HG03354 (cell line): ENCODE measurements at regions not wholly inside any gene's neighbourhood (a gene's known extent, or its start where the extent isn't known, plus 50 kb on each side); places are given as distances from the start of the nearest gene placed in this dataset.

Source experiments
- ATAC-seq: cut with Tn5 transposase; IDR thresholded peaks from one replicate; pipeline ENCODE4 v1.9.1; 2021; ENCODE audit warnings: mild to moderate bottlenecking; ENCODE audit not compliant: unreplicated experiment, poor library complexity, severe bottlenecking

DNA sequence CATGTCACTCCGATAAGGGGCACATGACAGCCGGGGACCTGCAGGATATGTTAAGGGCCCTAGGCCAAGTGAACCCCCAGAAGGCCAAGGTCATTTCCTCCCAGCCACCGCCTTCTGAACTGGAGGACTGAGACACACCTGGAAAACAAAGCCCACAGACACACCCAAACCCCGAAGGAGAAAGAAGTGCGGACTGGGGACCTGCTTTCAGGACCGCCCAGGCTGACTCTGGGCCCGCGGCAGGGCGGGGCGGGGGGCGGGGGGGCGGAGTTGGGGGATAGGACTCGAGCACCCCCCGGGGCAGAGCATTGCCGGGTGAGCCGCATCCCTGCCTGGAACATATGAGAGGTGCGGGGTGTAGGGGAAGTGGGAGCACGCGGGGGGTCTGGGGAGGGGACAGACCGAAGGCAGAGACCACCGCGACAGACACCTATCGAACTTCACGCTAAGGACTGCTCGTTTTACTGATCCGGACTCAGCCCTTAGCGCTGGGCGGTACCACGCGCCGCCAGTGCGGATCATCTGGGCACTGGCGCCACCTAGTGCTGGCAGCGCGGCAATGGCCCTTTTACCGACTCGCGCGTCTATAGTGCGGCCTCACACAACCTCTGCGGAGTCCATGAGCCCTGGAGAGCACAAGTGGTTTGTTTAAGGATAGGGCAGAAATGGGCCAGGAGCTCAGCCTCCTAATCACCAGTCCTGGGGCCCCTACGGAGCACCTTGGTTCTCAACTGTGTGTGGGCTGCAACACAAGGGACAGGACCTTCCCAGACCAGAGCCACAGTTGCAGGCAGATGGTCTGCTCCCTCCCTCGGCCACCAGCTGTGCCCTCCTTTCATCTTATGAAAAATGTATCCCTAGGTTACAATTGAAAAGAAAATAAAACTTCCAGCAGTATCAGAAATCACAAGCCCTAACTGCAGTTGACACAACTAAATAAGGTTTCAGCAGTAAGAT lies 157.6 kb downstream of the HERPUD2 start:
- peak; percentile 100 for ATAC-seq

DNA sequence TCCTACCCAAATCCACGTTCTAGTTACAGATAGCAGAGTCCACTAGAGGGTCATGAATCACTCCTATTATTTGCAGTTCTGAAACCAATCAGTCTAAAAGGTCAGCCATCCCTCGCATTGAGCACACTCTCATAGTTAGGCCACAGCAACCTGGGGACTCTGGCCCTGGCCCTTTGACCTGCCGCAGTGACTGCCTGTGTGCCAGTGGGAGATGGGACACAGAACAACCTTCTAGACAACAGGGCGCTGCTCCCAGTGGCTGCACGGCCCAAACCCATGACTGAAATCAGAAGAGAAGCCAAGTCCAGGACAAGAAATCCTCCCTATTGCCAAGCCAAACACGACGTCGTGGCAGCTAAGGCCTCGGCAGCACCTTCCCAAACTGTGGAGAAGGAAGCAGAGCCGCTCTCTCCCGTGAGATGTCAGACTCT lies 158.5 kb downstream of the HERPUD2 start:
- no peak for ATAC-seq

DNA sequence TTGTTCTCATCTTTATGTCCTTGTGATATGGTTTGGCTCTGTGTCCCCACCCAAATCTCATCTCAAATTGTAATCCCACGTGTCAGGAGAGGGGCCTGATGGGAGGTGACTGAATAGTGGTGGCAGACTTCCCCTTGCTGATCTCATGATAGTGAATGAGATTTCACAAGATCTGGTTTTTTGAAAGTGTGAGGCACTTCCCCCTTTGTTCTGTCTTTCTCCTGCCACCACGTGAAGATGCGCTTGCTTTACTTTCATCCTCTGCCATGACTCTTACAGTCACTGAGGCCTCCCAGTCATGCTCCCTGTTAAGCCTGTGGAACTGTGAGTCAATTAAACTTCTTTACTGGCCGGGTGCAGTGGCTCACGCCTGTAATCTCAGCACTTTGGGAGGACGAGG lies 161.0 kb downstream of the HERPUD2 start:
- ATAC-seq: no peak

DNA sequence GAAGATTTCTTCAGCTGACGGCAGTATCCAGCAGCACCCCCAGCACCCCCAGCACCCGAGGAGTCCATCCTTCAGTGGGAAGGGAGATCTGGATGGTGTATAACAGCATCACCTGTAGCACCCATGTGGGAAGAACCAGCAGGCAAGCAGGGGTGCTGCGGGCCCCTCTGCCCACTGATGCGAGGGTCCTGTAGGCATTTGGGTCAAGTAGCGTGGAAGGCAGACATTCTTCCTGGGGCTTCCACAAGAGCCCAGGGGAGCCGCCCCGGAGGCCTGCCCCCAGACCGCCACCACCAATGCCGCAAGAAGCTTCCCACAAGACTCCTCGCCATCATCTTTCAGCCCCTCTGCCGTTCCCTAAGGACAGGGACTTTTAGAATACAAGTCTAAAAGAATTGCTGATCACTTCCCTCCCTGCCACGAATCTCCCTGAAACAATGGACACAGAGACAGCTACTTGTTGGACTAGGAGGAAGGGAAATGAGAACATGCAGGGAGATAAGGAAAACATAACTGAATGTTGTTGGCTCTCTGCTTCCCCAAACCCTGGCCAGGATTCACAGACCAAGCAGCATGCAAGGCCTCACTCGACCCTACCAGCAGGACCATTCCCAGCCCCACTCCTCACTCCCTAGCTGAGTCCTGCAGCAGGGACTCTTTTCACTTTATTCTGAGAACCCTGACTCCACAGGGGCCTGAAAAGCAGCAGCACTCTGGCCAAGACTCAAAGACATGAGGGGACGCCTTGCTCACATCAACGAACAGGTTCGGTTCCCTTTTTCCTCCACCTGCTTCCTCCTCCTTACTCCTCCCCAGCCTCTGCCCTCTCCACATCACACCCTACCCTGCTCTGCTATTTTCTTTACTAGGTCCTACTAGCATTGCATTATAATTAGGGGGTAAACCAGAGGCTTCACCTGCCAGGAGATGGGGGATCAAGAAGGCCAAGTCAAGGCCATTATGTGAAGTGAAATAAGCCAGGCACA lies 164.5 kb downstream of the HERPUD2 start:
- no peak for ATAC-seq

DNA sequence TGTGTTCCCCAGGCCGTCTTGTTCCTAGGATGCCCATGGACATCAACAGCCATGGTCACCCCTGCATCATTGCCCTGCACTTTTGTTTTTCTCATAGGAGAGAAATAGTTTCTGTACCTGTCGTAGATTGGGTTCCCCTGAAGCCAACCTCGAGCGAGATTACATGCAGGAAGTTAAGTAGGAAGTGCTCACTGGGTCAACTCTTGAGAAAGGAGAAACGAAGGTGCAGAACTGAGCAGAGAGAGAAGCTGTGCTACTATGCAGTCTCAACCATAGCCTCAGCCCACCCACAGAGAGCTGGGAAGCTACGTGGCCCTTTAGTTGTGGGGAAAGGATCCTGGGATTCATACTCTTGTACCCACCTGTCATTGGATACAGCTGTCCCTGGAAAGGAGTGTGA lies 165.2 kb downstream of the HERPUD2 start:
- no peak for ATAC-seq

DNA sequence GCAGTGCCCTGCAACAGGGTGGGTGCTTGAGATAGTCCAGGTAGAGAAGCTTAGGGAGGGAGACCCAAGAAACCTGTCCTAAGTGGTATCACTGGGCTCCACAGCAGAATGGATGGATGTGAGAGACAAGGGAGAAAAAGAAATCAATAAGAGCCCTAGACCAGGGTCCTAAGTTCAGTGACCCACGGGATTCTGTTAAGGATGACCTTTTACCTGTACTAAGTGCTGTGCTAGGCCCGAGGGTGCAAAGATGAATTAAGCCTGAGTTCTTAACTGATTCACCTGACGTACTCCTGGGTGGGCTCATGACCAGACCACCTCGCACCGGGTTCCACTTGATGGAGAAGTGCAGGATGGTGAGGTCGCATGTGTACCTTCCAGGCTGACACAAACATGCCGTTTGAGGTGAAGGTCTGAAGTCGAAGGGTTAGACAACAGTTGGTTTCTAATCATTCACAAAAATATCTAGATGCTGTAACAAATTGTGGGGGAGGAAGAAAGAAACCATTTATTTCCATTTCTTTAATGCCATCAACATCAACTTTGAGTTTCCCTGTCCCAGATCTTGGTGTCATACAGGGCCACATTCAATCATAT lies 166.5 kb downstream of the HERPUD2 start:
- ATAC-seq: no peak

DNA sequence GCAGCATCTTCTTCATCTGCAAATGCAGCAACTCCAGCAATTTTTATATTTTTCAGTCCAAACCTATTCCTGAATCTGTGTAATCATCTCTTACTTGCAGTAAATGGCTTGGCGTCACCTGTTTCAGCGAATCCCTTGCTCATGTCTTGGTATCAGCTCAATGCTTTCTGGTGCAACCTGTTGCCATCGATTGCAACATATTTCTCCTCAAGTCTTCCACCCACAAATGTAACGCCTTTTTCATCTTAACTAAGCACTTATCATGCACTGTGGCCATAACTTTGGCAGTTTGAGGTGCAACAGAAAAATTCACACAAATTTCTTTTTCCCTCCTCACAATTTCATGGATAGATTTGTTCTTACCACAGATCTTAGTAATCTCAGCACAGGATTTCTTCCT lies 168.3 kb downstream of the HERPUD2 start:
- ATAC-seq: no peak

DNA sequence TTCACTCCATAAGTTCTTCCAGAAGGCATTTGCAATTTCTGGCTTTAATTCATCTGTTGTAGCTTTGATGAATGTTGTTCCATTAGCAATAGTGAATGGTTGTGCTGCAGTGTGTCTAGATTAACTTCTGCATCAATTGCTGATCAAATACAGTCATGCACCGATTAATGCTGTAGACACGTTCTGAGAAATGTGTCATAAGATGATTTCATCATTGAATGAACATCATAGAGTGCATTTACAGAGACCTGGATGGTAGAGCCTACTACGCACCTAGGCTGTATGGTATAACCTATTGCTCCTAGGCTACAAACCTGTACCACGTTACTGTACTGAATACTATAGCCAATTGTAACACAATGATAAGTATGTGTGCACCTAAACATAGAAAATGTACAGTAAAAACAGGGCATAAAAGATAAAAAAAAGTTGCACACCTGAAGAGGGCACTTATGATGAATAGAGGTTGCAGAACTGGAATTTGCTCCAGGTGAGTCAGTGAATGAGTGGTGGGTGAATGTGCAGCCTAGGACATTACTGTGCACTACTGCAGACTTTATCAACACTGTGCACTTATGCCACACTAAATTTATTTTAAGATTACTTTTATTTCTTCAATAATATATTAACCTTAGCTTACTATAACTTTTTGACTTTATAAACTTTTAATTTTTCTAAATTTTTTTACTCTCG lies 170.7 kb downstream of the HERPUD2 start:
- ATAC-seq: no peak

DNA sequence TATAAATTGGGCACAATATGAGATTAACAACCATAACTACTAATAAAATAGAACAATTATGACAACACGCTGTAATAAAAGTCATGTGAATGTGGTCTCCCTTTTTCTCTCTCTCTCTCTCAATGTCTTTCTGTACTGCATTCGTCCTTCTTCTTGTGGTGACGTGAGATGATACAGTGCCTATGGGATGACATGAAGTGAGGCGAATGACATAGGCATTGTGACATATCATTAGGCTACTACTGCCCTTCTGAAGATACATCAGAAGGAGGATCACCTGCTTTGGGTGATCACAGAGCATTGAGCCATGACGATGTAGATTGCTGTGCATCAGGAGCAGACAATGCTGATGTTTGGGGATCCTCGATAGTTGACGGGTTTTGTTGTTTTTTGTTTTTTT lies 171.6 kb downstream of the HERPUD2 start:
- ATAC-seq: no peak

DNA sequence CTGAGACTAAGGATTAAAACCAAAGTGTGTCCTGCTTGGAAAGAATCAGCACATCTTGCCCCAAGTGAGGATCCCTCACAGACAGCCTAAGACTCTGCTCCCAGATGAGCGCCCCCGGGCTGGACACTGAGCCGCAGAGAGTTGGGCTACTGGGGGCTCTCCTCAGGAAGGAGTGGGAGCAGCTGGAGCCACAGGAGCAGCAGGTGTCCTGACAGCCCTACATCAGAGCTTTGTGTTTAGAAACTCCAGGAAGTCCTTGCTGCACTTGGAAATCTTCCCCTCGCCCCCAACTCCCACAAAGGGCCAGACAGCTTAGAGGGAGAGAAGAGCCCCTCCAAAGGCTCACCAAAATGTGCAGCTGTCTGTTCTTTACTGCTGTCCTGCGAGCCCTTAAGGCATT lies 172.2 kb downstream of the HERPUD2 start:
- no peak for ATAC-seq

DNA sequence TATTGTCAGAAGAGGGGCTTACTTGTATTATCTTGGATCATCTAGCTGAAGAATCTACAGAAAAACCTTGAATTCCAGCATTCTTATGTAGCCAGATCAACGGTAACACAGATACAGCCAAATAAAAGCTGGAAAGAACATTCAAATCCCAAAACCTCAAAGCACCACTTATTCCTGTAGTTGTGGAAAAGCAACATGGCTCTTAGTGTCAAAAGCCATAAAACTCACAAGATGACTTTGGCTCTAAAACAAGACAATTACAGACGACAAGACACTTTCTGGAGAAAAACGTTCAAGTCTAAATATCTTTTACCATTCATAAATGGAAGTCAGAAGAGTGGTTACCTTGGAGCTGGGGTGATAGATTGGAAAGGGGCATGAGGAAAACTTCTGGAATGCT lies 173.0 kb downstream of the HERPUD2 start:
- no peak for ATAC-seq

DNA sequence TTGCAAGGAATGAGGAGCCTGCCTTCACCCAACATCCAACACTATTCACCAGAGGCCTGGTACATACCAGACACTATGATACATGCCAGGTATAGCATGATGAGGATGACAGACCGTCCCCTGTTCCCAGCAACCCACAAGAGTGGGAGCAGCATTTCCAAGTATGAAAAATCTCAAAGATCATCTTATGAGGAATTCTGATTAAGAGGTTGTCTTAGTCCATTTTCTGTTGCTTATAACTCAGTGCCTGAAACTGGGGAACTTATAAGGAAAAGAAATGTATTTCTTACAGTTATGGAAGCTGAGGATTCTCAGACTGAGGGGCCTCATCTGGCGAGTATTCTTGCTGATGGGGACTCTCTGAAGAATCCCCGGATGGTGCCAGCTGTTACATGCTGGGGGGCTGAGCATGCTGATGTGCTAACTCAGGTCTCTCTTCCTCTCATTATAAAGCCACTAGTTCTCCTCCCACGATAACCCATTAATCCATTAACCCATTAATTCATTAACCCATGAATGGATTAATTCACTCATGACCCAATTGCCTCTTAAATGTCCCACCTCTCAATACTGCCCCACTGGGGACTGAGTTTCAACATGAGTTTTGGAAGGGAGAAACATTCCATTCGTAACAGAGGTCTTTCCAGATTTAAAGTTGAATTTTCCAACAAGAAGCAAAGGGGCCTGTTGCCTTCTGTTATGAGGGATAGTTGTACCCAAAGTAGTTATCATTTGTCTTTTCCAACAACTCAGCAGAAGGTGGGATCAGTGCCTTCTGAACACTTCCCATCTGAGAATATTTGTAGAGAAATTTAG lies 173.9 kb downstream of the HERPUD2 start:
- ATAC-seq: no peak

DNA sequence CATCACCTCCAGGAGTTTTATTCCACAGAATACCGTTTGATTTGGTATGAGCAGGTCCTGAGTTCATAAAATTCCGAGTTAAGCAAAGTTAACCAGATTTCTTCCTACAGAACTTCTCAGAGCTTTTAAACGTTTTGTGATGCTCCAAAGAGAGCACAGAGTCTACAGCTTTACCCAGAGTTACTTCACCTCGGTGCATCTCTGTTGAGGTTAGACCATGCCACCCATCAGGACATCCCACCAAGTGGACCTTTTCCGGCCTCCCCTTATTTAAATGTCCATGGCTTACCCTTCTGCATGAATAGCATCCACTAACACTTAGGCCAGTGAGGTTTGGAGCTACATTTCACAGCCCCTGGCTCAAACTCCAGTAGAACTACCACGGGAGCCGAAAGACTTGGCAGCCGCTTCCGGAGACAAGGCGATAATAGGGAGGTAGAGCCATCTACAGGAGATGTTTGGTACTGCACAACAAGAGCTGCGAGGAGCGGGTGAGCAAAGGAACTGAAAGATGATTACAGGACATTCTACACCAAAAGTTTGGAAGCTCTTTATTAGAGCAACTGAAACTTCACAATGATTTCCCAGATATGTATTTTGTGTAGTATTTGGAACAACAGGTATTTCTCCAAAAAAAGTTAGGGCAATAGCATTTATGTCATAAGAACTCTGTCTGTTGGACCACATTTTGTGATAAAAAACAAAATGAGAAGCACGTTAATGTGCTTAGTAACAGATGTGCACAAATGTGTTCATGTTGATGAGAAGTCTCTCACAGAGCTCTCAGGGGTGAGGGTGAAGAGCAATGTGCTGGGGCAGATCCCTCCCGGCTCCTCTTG lies 174.7 kb downstream of the HERPUD2 start:
- ATAC-seq: peak; percentile 97

DNA sequence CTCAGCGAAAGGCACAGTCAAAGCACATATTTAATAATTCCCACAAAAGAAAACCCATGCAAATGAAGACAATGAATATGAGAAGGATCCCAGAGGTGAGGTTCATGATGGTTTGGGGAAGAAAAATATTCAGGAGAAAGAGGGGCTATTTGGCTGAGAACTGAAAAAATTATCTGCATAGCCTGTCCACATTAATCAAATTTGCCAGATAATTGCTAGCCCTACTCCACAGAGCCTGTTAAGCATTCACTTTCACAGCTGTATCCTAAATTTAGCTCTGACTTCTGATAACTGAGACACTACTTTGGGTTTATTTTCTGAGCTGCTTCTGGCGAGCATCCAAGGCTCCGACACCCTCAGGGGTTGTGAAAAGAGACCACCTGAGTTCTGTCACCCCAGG lies 176.2 kb downstream of the HERPUD2 start:
- no peak for ATAC-seq

DNA sequence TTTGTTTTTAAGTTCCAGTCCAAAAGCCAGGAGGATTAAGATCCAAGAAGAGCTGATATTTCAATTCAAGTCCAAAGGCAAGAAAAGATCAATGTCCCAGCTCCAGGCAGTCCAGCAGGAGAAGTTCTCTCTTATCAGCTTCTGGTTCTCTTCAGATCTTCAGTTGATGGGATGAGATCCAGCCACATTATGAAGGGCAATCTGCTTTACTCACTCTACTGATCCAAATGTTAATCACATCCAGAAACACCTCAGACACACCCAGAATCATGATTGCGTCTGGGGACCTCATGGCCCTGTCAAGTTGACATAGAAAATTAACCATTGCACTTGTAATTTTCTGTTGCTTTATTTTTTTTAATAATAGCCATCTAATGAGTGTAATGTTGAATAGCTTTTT lies 178.4 kb downstream of the HERPUD2 start:
- no peak for ATAC-seq

DNA sequence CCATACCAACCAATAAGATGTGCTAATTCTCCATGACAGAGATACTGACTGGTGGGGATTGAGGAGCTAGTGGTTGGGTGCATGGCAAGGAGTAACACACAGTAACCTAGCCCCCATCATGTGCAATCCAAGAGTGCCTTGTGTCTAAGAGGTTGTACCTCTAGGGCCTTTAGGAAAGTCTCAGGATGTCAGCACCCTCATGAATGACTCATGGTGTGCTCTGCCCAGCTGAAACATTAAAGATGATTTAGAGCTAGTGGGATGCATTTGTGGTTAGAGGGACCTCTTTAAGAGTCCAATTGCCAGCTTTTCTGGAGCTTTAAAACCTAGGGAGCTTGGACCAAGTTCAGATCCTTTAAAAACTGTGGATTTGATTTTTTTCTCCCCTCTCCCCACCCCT lies 181.1 kb downstream of the HERPUD2 start:
- no peak for ATAC-seq

DNA sequence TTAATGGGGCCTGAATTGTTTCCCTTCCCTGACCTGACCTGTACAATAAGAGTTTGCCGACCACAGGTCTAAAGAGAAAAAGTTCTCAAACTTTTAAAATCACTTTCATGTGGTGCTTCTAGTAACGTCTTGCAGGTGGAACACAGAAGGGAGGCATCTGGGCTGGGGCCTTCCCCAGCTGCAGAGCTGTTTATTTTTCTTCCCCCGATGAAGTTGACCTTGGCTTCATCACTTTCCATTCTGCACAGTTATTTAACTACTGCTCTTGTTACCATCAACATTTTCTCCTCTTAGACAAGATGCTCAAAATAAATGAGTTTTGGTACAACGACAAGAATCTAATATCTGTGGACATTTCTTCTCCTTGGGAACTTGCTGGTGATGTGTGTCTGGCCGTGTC lies 181.7 kb downstream of the HERPUD2 start:
- no peak for ATAC-seq

DNA sequence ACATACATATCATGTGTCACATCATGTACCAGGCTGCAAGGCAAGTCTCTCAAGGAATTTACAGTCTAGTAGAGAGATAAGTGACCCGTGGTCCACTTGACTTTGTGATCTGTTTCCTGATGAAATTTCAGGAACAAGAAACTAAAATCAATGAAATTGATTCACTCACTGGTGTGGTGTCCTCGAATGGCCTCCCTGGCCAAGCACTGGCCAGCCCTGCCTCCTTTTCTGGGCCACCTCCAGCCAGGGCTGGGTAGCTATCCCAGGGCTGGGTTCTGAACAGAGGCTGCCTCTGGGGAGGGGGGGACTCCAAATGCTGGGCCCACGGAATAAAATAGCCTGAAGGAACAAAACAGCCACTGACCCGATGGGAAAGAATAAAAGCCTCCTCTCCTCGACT lies 182.2 kb downstream of the HERPUD2 start:
- no peak for ATAC-seq
